CD14-positive monocyte (primary cell): ENCODE measurements at regions not wholly inside any gene's neighbourhood (a gene's known extent, or its start where the extent isn't known, plus 50 kb on each side); places are given as distances from the start of the nearest gene placed in this dataset.

Source experiments
- DNase-seq, 3 donors: peaks; one replicate each; pipeline ENCODE4 v3.0.0-alpha.2; 2011 to 2022
- H2AFZ ChIP-seq: 2 replicates; pipeline ENCODE4 v1.6.0; 2012; ENCODE audit warnings: mild to moderate bottlenecking, low read depth, low read length, inconsistent platforms; ENCODE audit not compliant: insufficient read depth, poor library complexity, severe bottlenecking
- H3K27ac ChIP-seq, 2 donors: 1 replicate in 1 of 2; 2 replicates in 1 of 2; pipeline ENCODE4 v1.5.1; 2012 to 2013; ENCODE audit warnings: low read length in 2 of 2, control low read depth in 1 of 2, inconsistent platforms in 1 of 2, low read depth in 1 of 2, mild to moderate bottlenecking in 1 of 2
- H3K27me3 ChIP-seq, 2 donors: one replicate each; pipeline versions ENCODE4 v1.6.0 to v1.6.1; 2011 to 2013; ENCODE audit warnings: low read length in 2 of 2; ENCODE audit not compliant: control insufficient read depth in 2 of 2, insufficient read depth in 2 of 2
- H3K36me3 ChIP-seq, 2 donors: replicated peaks in 1 of 2; 1 replicate in 1 of 2; 2 replicates in 1 of 2; pipeline versions ENCODE4 v1.5.1 to v1.6.1; 2012 to 2013; ENCODE audit warnings: low read length in 2 of 2, control low read depth in 1 of 2, inconsistent platforms in 1 of 2, mild to moderate bottlenecking in 1 of 2; ENCODE audit not compliant: insufficient read depth in 2 of 2, control insufficient read depth in 1 of 2
- H3K4me1 ChIP-seq, 2 donors: 1 replicate in 1 of 2; 2 replicates in 1 of 2; pipeline versions ENCODE4 v1.5.1 to v1.6.1; 2012 to 2013; ENCODE audit warnings: low read length in 2 of 2, control low read depth in 1 of 2, inconsistent platforms in 1 of 2, mild to moderate bottlenecking in 1 of 2, moderate library complexity in 1 of 2; ENCODE audit not compliant: insufficient read depth in 2 of 2, control insufficient read depth in 1 of 2
- H3K4me2 ChIP-seq: replicated peaks from 2 replicates; pipeline ENCODE3; 2012; ENCODE audit warnings: low read length, moderate library complexity, mild to moderate bottlenecking; ENCODE audit not compliant: poor library complexity, severe bottlenecking; ENCODE audit errors: extremely low read depth
- H3K4me3 ChIP-seq, 3 experiments: fragments of 200-600 bp in 1 of 3; sonication (generic) in 1 of 3; replicated peaks in 1 of 3; 1 replicate in 2 of 3; 2 replicates in 1 of 3; pipeline ENCODE4 v1.5.1; 2011 to 2013; ENCODE audit warnings: low read length in 3 of 3, mild to moderate bottlenecking in 3 of 3, control low read depth in 2 of 3, low read depth in 2 of 3, inconsistent platforms in 1 of 3, moderate library complexity in 1 of 3
- H3K79me2 ChIP-seq: 2 replicates; pipeline ENCODE4 v1.6.0; 2012; ENCODE audit warnings: mild to moderate bottlenecking, control low read depth, inconsistent platforms, low read length, moderate library complexity; ENCODE audit not compliant: insufficient read depth
- H3K9ac ChIP-seq: 2 replicates; pipeline ENCODE4 v1.6.0; 2017; ENCODE audit warnings: low read length, mild to moderate bottlenecking; ENCODE audit not compliant: insufficient read depth, poor library complexity, severe bottlenecking
- H3K9me3 ChIP-seq, 2 donors: replicated peaks in 1 of 2; 1 replicate in 1 of 2; 2 replicates in 1 of 2; pipeline versions ENCODE4 v1.5.1 to v1.6.1; 2012 to 2013; ENCODE audit warnings: low read length in 2 of 2, control low read depth in 1 of 2; ENCODE audit not compliant: control insufficient read depth in 1 of 2, insufficient read depth in 1 of 2
- H4K20me1 ChIP-seq: 2 replicates; pipeline ENCODE4 v1.6.0; 2012; ENCODE audit warnings: mild to moderate bottlenecking, low read length, control low read depth, moderate library complexity; ENCODE audit not compliant: insufficient read depth
- H3K27ac Mint-ChIP-seq, 7 donors: one replicate each; pipeline ENCODE4 v1.8.0; 2020; ENCODE audit warnings: mild to moderate bottlenecking in 7 of 7, mixed read lengths in 7 of 7, moderate library complexity in 6 of 7, inconsistent platforms in 2 of 7
- H3K27me3 Mint-ChIP-seq, 3 donors: one replicate each; pipeline ENCODE4 v1.8.0; 2021 to 2022; ENCODE audit warnings: low read depth in 3 of 3, mild to moderate bottlenecking in 3 of 3, mixed read lengths in 3 of 3, moderate library complexity in 3 of 3, inconsistent platforms in 1 of 3
- H3K36me3 Mint-ChIP-seq, 2 donors: one replicate each; pipeline ENCODE4 v1.8.0; 2020; ENCODE audit warnings: mixed read lengths in 2 of 2, inconsistent platforms in 1 of 2, mild to moderate bottlenecking in 1 of 2
- H3K4me1 Mint-ChIP-seq: one replicate; pipeline ENCODE4 v1.8.0; 2020; ENCODE audit warnings: mild to moderate bottlenecking, mixed read lengths
- H3K4me3 Mint-ChIP-seq, 2 donors: one replicate each; pipeline ENCODE4 v1.8.0; 2020; ENCODE audit warnings: mild to moderate bottlenecking in 2 of 2, mixed read lengths in 2 of 2, moderate library complexity in 1 of 2
- H3K9me3 Mint-ChIP-seq, 7 donors: one replicate each; pipeline ENCODE4 v1.8.0; 2020 to 2022; ENCODE audit warnings: mixed read lengths in 7 of 7, mild to moderate bottlenecking in 6 of 7, moderate library complexity in 6 of 7, inconsistent platforms in 2 of 7
- CTCF ChIP-seq: fragments of 200-600 bp; IDR thresholded peaks from one replicate; pipeline ENCODE4 v1.8.0; 2022; ENCODE audit warnings: antibody characterized with exemption, mild to moderate bottlenecking
- WGBS: methylation state at CpG from one replicate; pipeline ENCODE4 v1.1.5; 2013; ENCODE audit warnings: missing lambda C conversion rate; ENCODE audit not compliant: insufficient coverage; 5-methylcytosine and 5-hydroxymethylcytosine counted together
- intact Hi-C, 2 donors: fragments of 100-400 bp; cut with micrococcal nuclease; formaldehyde crosslinking; loops; one replicate each; pipeline versions ENCODE4 v1.15.0 to v1.15.1; 2023

- peak in 1 of 3 donors; percentile 3 for DNase-seq
- H3K4me1 ChIP-seq = no peaks in the 10 kb centered on the region
- H3K4me3 ChIP-seq = no peak overlapping the region
- WGBS = 78% methylated on average over 3 of the region's 3 CpGs
- intact Hi-C loops = no loop called here
- Mint-ChIP-seq H3K9me3 (peaks cover 2 to 36% (median 22%) of the 10 kb centered on the region in 7 donors), H3K36me3 (no peaks in the 10 kb centered on the region), H3K4me3 (no peak overlapping the region), H3K27me3 (peaks cover 0 to 3% (median 0%) of the 10 kb centered on the region in 3 donors), H3K4me1 (no peaks in the 10 kb centered on the region), H3K27ac (peak overlapping the region in 1 of 7 donors; percentile 20)
- H3K9ac ChIP-seq = no peak overlapping the region
- H3K36me3 ChIP-seq = no peaks in the 10 kb centered on the region
- no peaks in the 10 kb centered on the region for H4K20me1 ChIP-seq
- no peaks in the 10 kb centered on the region for H3K27me3 ChIP-seq
- no peak overlapping the region for H2AFZ ChIP-seq
- no peak for TF ChIP-seq CTCF
- no peak overlapping the region for H3K4me2 ChIP-seq
- no peak overlapping the region for H3K27ac ChIP-seq
- no peaks in the 10 kb centered on the region for H3K79me2 ChIP-seq
- peaks cover 9 to 26% of the 10 kb centered on the region in 2 donors for H3K9me3 ChIP-seq
Observed at GRCh38 chr17:27049104-27049784, 244.7 kb upstream of the WSB1 start.

- H3K27me3 ChIP-seq = no peaks in the 10 kb centered on the region
- H3K4me3 Mint-ChIP-seq = no peak overlapping the region
- H3K4me3 ChIP-seq = no peak overlapping the region
- no peak overlapping the region for H3K27ac ChIP-seq
- H3K4me2 ChIP-seq = no peak overlapping the region
- H3K9me3 Mint-ChIP-seq = peaks cover 0 to 6% (median 3%) of the 10 kb centered on the region in 7 donors
- no peaks in the 10 kb centered on the region for H3K4me1 Mint-ChIP-seq
- no peak overlapping the region for H2AFZ ChIP-seq
- H3K27me3 Mint-ChIP-seq = peaks cover 0 to 10% (median 5%) of the 10 kb centered on the region in 3 donors
- DNase-seq = no peak
- H3K9me3 ChIP-seq = peaks cover 0 to 3% of the 10 kb centered on the region in 2 donors
- no peak for TF ChIP-seq CTCF
- H4K20me1 ChIP-seq = no peaks in the 10 kb centered on the region
- H3K36me3 Mint-ChIP-seq = no peaks in the 10 kb centered on the region
- no peaks in the 10 kb centered on the region for H3K36me3 ChIP-seq
- WGBS = 86% methylated on average over 2 of the region's 4 CpGs
- H3K9ac ChIP-seq = no peak overlapping the region
- H3K79me2 ChIP-seq = no peaks in the 10 kb centered on the region
- H3K4me1 ChIP-seq = no peaks in the 10 kb centered on the region
- H3K27ac Mint-ChIP-seq = peak overlapping the region in 1 of 7 donors; percentile 51
- intact Hi-C loops = no loop called here
Observed at GRCh38 chr17:27065588-27065987, 228.3 kb upstream of the WSB1 start.
